ENCODE measurements at regions not wholly inside any gene's neighbourhood (a gene's known extent, or its start where the extent isn't known, plus 50 kb on each side); places are given as distances from the start of the nearest gene placed in this dataset.

GRCh38 chr20:46823753-46824152 is 70.9 kb upstream of the EYA2 start:
- no peaks in the 10 kb centered on the region for H3K36me3 Mint-ChIP-seq
- no peak overlapping the region for H3K4me3 Mint-ChIP-seq
- ChIA-PET CTCF (no interaction called here), POLR2A (no interaction called here)
- no peak for TF ChIP-seq E2F1 (CRISPR knock-in tag; IDR thresholded peaks at IDR 0.05)
- TF ChIP-seq ELF4 (CRISPR knock-in tag; IDR thresholded peaks at IDR 0.05; ENCODE audit: low read depth): no peak
- no peak for TF ChIP-seq NFATC4 (CRISPR knock-in tag; IDR thresholded peaks at IDR 0.05)
- TF ChIP-seq IRF1 (CRISPR knock-in tag; IDR thresholded peaks at IDR 0.05): no peak
- no peak for TF ChIP-seq RELA (CRISPR knock-in tag; IDR thresholded peaks at IDR 0.05; ENCODE audit: borderline replicate concordance)
- TF ChIP-seq NFYB (CRISPR knock-in tag; conservative IDR thresholded peaks at IDR 0.05; ENCODE audit: low read depth): no peak
- TF ChIP-seq GRHL2 (CRISPR knock-in tag; IDR thresholded peaks at IDR 0.05; ENCODE audit: insufficient replicate concordance, severe bottlenecking): no peak
- TF ChIP-seq AFF4 (CRISPR knock-in tag; IDR thresholded peaks at IDR 0.05; ENCODE audit: borderline replicate concordance): no peak
- TF ChIP-seq ZNF396 (CRISPR knock-in tag; IDR thresholded peaks at IDR 0.05; ENCODE audit: borderline replicate concordance): no peak
- no peak for TF ChIP-seq FOXP4 (CRISPR knock-in tag; IDR thresholded peaks at IDR 0.05)
- no peak for TF ChIP-seq ZNF317 (CRISPR knock-in tag; IDR thresholded peaks at IDR 0.05; ENCODE audit: borderline replicate concordance, low read depth)
- TF ChIP-seq ZNF425 (CRISPR knock-in tag; conservative IDR thresholded peaks at IDR 0.05): no peak
- 0 out of 2 replicates have a peak, but pooled peaks cover 2% of the 10 kb centered on the region for H3K4me1 Mint-ChIP-seq
- no peaks in the 10 kb centered on the region; the same call in 1 of the 2 replicates for H3K27me3 Mint-ChIP-seq (ENCODE audit: low read depth)
- ATAC-seq (no peak), DNase-seq (ENCODE audit: low spot score) (no peak)
- H3K27ac Mint-ChIP-seq: no peak overlapping the region
- peaks cover 14% of the 10 kb centered on the region for H3K9me3 Mint-ChIP-seq

- CTCF ChIA-PET: no interaction called here
- ATAC-seq (peak; percentile 50), DNase-seq (ENCODE audit: low spot score) (no peak)
- peaks cover 15% of the 10 kb centered on the region for H3K9me3 Mint-ChIP-seq
- H3K4me3 Mint-ChIP-seq: no peak overlapping the region
- H3K4me1 Mint-ChIP-seq: 0 out of 2 replicates have a peak, but pooled peaks cover 2% of the 10 kb centered on the region
- no peak overlapping the region for H3K27ac Mint-ChIP-seq
- no peaks in the 10 kb centered on the region; the same call in none of the 2 replicates for H3K27me3 Mint-ChIP-seq (ENCODE audit: low read depth)
- no peaks in the 10 kb centered on the region for H3K36me3 Mint-ChIP-seq
- POLR2A ChIA-PET: no interaction called here
- TF ChIP-seq IRF2 (CRISPR knock-in tag; IDR thresholded peaks at IDR 0.05; ENCODE audit: borderline replicate concordance, low read depth): no peak
- TF ChIP-seq ETV6 (CRISPR knock-in tag; IDR thresholded peaks at IDR 0.05): no peak
- TF ChIP-seq STAT6 (CRISPR knock-in tag; conservative IDR thresholded peaks at IDR 0.05; ENCODE audit: low read depth): no peak
- no peak for TF ChIP-seq MAX (CRISPR knock-in tag; IDR thresholded peaks at IDR 0.05)
- TF ChIP-seq CDX4 (CRISPR knock-in tag; IDR thresholded peaks at IDR 0.05; ENCODE audit: borderline replicate concordance): no peak
- TF ChIP-seq USF2 (CRISPR knock-in tag; IDR thresholded peaks at IDR 0.05): peak; percentile 66
Observed at GRCh38 chr20:46826343-46826984, 68.2 kb upstream of the EYA2 start.
